Gastroesophageal sphincter (tissue), 4 donors: ENCODE measurements at regions not wholly inside any gene's neighbourhood (a gene's known extent, or its start where the extent isn't known, plus 50 kb on each side); places are given as distances from the start of the nearest gene placed in this dataset.

Experiments used
- ATAC-seq: fragments of 150-250 bp; one replicate; pipeline ENCODE4 v1.9.1; 2016; ENCODE audit warnings: mild to moderate bottlenecking, moderate library complexity
- H3K27ac ChIP-seq, 4 donors: fragments of 200-600 bp; sonication (generic) in 3 of 4; 1 replicate in 3 of 4; 2 replicates in 1 of 4; pipeline ENCODE4 v1.5.1; 2016 to 2019
- H3K27me3 ChIP-seq: fragments of 200-600 bp; sonication (generic); one replicate; pipeline ENCODE4 v1.5.1; 2019
- H3K36me3 ChIP-seq, 2 donors: fragments of 200-600 bp; sonication (generic); one replicate each; pipeline ENCODE4 v1.5.1; 2019; ENCODE audit warnings: control low read depth in 1 of 2
- H3K4me1 ChIP-seq, 3 donors: fragments of 200-600 bp; sonication (generic); 1 replicate in 2 of 3; 2 replicates in 1 of 3; pipeline ENCODE4 v1.5.1; 2016 to 2019; ENCODE audit warnings: control low read depth in 2 of 3
- H3K4me3 ChIP-seq, 2 donors: fragments of 200-600 bp; sonication (generic); one replicate each; pipeline ENCODE4 v1.5.1; 2019; ENCODE audit warnings: mild to moderate bottlenecking in 1 of 2, moderate library complexity in 1 of 2
- H3K9me3 ChIP-seq, 3 donors: fragments of 200-600 bp; sonication (generic); one replicate each; pipeline ENCODE4 v1.5.1; 2017 to 2019; ENCODE audit warnings: control low read depth in 2 of 3
- CTCF ChIP-seq, 4 experiments: fragments of 200-600 bp in 2 of 4; fragments of 450-650 bp in 2 of 4; sonication (generic) in 1 of 4; IDR thresholded peaks; one replicate each; pipeline ENCODE4 v1.5.1; 2017 to 2019; ENCODE audit warnings: antibody characterized with exemption in 4 of 4, mild to moderate bottlenecking in 2 of 4, moderate library complexity in 2 of 4
- EP300 ChIP-seq: sonication (generic); formaldehyde crosslinking; IDR thresholded peaks from one replicate; pipeline ENCODE4 v1.6.1; 2017; ENCODE audit warnings: antibody characterized with exemption, mild to moderate bottlenecking
- POLR2A ChIP-seq, 2 donors: fragments of 450-650 bp; IDR thresholded peaks; one replicate each; pipeline ENCODE4 v1.6.1; 2017; ENCODE audit warnings: antibody characterized with exemption in 2 of 2, mild to moderate bottlenecking in 2 of 2, moderate library complexity in 1 of 2
- POLR2AphosphoS5 ChIP-seq: sonication (generic); formaldehyde crosslinking; IDR thresholded peaks from one replicate; pipeline ENCODE4 v1.6.1; 2017; ENCODE audit warnings: antibody characterized with exemption
- WGBS, 2 donors: methylation state at CpG; one replicate each; pipeline ENCODE4 v1.1.5; 2018; ENCODE audit warnings: low coverage in 1 of 2; 5-methylcytosine and 5-hydroxymethylcytosine counted together

- Histone ChIP-seq H3K4me3 (no peak overlapping the region), H3K9me3 (no peaks in the 10 kb centered on the region), H3K27me3 (no peaks in the 10 kb centered on the region), H3K27ac (no peak overlapping the region), H3K36me3 (no peaks in the 10 kb centered on the region), H3K4me1 (no peaks in the 10 kb centered on the region)
- ATAC-seq: no peak
- no peak for TF ChIP-seq POLR2AphosphoS5
- 67 to 73% methylated on average over 4 of the region's 4 CpGs for WGBS, 2 donors
Observed at GRCh38 chr7:34454381-34454780, 203.6 kb upstream of the NPSR1 start.

DNA sequence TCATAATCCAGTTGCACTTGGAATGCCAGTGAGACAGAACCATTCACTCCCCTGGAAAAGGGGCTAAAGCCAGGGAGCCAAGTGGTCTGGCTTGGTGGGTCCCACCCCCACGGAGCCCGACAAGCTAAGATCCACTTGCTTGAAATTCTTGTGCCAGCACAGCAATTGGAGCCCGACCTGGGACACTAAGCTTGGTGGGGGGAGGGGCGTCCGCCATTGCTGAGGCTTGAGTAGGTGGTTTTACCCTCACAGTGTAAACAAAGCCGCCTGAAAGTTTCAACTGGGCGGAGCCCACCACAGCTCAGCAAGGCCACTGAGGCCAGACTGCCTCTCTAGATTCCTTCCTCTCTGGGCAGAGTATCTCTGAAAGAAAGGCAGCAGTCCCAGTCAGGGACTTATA, 200.7 kb upstream of the NPSR1 start:
- no peak for ATAC-seq
- Histone ChIP-seq H3K27me3 (no peaks in the 10 kb centered on the region), H3K4me3 (no peak overlapping the region), H3K4me1 (no peaks in the 10 kb centered on the region), H3K36me3 (no peaks in the 10 kb centered on the region), H3K9me3 (no peaks in the 10 kb centered on the region), H3K27ac (no peak overlapping the region)
- 50 to 95% methylated on average over 2 to 4 of the region's 7 CpGs for WGBS, 2 donors
- TF ChIP-seq POLR2A (IDR thresholded peaks at IDR 0.05) (no peak), CTCF (IDR thresholded peaks at IDR 0.05) (no peak), EP300 (no peak), POLR2AphosphoS5 (no peak)

DNA sequence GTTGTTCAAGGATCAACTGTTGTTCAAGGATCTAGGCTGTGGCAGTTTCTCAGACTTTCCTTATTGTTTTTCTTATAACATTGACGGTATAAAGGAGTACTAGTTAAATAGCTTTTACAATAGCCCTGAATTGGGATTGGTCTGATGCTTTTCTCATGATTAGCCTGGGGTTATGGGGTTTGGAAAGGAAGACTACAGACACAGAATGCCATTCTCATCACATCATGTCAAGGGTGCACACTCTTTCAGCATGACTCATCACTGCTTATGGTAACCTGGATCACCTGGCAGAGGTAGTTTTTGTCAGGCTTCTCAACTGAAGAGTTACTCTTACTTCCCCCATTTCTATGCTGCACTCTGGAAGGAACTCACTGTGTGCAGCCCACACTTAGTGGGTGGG, 194.2 kb upstream of the NPSR1 start:
- no peak overlapping the region for H3K27ac ChIP-seq
- TF ChIP-seq POLR2A (IDR thresholded peaks at IDR 0.05) (no peak), EP300 (no peak), CTCF (IDR thresholded peaks at IDR 0.05) (no peak), POLR2AphosphoS5 (no peak)
- WGBS, 2 donors: 63 to 75% methylated on average over 1 of the region's 1 CpG

GRCh38 chr7:34471844-34472243, 186.2 kb upstream of the NPSR1 start:
- Histone ChIP-seq H3K27me3 (no peaks in the 10 kb centered on the region), H3K4me3 (no peak overlapping the region), H3K4me1 (no peaks in the 10 kb centered on the region), H3K27ac (no peak overlapping the region), H3K9me3 (peaks cover 0 to 25% (median 0%) of the 10 kb centered on the region in 3 donors), H3K36me3 (no peaks in the 10 kb centered on the region)
- no peak for ATAC-seq
- TF ChIP-seq EP300 (no peak), POLR2A (IDR thresholded peaks at IDR 0.05) (no peak), CTCF (IDR thresholded peaks at IDR 0.05) (no peak), POLR2AphosphoS5 (no peak)

More for the DNA sequence above, 194.2 kb upstream of the NPSR1 start:
- no peaks in the 10 kb centered on the region for H3K4me1 ChIP-seq
- no peak overlapping the region for H3K4me3 ChIP-seq
- H3K36me3 ChIP-seq: no peaks in the 10 kb centered on the region
- H3K27me3 ChIP-seq: no peaks in the 10 kb centered on the region
- no peak for ATAC-seq
- no peaks in the 10 kb centered on the region for H3K9me3 ChIP-seq

DNA sequence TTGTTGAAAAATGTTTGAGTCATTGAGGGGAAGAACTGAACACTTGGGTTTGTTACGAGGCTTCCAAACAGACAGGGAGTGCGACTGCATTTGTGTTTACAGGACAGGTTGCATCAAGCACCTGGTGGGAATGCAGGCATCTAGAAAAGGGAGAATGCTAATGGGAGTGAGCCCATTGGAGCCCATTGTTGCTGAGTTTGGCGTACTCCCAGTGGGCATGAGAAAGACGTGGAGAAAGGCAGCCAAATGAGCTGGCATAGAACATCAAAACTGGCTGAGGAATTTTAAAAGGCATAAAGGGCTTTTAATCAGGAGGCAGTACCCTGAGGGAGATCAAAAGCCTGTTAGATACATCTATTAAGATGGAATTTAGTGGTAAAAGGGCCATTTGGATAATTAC, 171.6 kb upstream of the NPSR1 start:
- TF ChIP-seq POLR2AphosphoS5: no peak
- no peak for ATAC-seq
- H3K27ac ChIP-seq: no peak overlapping the region
- H3K4me3 ChIP-seq: no peak overlapping the region
- no peaks in the 10 kb centered on the region for H3K27me3 ChIP-seq
- no peaks in the 10 kb centered on the region for H3K36me3 ChIP-seq
- H3K9me3 ChIP-seq: no peaks in the 10 kb centered on the region
- H3K4me1 ChIP-seq: no peaks in the 10 kb centered on the region
- WGBS, 2 donors: 60 to 61% methylated on average over 2 to 4 of the region's 4 CpGs

DNA sequence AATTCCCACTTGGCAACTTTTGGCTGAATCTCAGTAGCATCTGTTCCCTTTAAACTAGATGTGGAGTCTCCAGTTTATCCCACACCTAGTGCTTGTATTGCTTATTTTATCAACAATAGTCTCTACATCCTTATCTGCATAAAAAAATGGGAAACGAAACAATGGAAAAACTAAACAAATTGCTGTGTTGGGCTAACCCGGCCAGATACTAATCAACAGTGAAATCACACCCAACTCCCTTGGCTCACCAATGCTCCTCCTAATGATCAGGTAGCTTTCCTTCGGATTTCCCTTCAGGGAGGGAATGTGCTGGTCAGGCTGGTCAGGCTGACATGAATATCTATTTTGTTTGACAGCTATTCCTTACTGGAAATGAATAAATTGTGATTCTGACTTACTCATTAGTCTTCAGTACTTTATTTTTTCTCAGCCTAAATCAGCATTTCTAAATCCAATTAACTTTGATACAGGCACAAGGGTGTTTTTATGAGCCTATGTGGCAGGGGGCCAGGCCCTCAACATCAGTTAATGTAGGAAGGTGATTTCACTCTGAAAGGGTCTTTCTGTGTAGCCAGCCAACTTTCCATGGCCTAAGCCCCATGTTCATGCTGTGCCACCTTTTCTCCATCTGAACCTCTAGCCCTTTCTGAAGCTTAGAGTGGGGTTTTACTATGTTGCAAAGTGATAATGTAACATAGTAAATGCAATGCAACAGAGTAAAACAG, 170.5 kb upstream of the NPSR1 start:
- no peak overlapping the region for H3K27ac ChIP-seq
- no peak for TF ChIP-seq POLR2A (IDR thresholded peaks at IDR 0.05)
- TF ChIP-seq POLR2AphosphoS5: no peak
- no peak for TF ChIP-seq CTCF (IDR thresholded peaks at IDR 0.05)
- no peak for TF ChIP-seq EP300
- no peak for ATAC-seq
- no peak overlapping the region for H3K4me3 ChIP-seq
- no peaks in the 10 kb centered on the region for H3K27me3 ChIP-seq
- no peaks in the 10 kb centered on the region for H3K4me1 ChIP-seq
- H3K9me3 ChIP-seq: no peaks in the 10 kb centered on the region
- WGBS, 2 donors: 77% methylated on average over 3 of the region's 3 CpGs
- no peaks in the 10 kb centered on the region for H3K36me3 ChIP-seq
